D341Med (cell line): ENCODE measurements at regions not wholly inside any gene's neighbourhood (a gene's known extent, or its start where the extent isn't known, plus 50 kb on each side); places are given as distances from the start of the nearest gene placed in this dataset.

Experiments
- DNase-seq: peaks from one replicate; pipeline ENCODE4 v3.0.0; 2012; ENCODE audit warnings: low spot score

- no peak for DNase-seq
Measured at GRCh38 chr3:40593351-40593750, 68.6 kb downstream of the ZNF621 start.

DNA sequence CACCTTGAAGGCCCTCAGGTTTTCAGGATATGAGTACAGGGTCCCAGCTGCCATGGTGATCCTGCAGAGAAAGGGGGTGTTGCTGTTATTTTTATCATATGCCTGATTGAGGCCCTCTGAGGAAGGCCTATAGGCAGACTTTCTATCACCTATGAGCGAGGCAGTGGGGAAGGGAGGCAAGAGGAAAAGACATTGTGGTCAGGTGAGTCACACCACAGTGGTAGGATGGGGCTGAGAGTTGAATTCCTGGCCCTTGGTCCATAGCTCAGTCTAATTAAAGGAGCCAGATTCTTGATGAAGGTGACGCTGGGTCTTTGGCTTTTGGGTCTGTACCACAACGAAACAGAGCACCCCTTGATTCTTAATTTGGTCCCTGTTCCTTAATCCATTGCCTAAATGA, 72.7 kb downstream of the ZNF621 start:
- no peak for DNase-seq

DNA sequence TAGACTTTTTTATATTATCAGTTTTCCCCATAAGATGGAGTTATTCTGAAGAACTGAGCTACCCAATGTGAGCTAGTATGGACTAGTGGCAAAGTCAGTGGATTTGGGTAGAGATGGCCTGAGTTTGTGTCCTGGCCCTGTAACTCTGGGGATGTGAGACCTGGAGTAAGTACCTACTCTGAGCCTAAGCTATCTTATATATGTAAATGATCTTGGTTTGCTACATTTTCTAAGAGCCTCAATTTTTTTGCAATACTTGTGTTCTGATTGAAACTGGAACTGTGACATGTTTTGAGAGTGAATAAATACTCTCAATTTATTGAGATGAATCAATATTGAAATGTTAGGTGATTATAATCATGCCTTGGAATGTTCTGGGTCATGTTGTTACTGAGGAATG, 73.6 kb downstream of the ZNF621 start:
- DNase-seq, result no peak

DNA sequence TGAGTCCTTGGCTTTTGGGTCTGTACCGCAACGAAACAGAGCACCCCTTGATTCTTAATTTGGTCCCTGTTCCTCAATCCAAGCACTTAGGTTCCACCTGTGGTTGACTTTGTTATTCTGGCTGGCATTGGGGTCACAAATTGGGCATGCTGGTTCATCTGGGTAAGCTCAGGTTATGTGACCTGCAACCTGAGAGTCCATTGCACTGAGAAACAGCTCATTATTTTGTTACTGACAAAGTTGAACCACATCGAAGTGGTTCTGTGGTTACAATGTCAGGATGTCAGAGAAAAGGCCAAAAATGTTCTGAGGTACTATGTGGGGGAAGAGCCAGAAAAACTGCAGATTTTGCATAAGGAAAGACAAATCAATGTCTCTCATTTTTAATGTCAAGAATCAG, 74.2 kb downstream of the ZNF621 start:
- DNase-seq, result no peak

GRCh38 chr3:40602778-40603385, 78.1 kb downstream of the ZNF621 start:
- DNase-seq, result no peak

DNA sequence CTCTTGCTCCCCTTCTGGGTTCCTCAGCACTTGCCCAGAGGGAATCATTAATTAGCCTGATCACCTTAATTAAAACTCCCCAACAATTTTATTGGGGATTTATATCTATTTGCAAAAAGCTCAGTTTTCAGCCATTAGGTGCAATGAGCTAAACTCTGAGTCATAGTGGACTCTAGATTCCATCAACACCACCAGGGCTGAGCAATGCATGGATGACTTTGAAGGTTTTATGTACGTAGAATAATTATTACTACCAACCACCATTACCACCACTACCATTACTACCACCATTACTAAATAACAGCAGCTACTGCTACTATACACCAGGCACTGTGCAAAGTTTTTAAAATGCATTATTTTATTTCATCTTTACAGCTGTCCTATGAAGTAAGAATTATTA, 81.2 kb downstream of the ZNF621 start:
- no peak for DNase-seq

DNA sequence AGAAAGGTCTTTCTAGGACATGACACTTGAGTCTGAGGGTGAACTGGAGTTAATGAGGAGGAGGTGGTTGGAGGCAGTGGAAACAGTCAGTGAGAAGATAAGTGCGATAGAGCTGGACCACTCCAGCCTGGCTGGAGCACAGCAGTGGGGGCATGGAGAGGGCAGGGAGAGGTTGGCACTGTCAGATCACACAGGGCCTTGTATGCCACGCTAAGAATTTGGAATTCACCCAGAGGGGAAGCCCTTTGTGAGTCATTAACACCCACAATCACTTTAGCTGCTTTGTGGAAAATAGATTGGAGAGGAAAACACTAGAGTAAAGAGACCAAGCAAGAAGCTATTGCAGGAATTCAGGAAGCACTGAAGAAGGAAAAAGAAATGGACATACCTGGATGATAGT, 83.3 kb downstream of the ZNF621 start:
- DNase-seq, result no peak

DNA sequence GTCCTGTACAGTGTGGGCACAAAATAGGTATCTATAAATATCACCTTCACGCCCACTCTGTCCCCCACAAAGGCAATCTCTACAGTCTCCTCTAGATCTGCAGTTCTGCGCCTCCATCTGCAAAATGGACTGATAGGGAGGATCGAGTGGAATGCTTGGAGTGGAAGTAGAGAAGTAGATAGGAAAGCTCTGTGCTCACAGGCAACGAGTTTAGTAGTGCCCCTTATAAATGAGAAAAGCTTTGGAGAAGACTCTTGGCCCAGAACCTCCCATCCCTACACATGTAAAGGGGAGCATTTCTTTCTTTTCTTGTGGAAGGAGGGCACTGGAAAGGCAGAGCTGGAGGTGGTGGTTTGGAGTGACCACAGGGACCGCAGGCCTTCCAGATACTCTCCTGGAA, 88.5 kb downstream of the ZNF621 start:
- DNase-seq, result no peak

DNA sequence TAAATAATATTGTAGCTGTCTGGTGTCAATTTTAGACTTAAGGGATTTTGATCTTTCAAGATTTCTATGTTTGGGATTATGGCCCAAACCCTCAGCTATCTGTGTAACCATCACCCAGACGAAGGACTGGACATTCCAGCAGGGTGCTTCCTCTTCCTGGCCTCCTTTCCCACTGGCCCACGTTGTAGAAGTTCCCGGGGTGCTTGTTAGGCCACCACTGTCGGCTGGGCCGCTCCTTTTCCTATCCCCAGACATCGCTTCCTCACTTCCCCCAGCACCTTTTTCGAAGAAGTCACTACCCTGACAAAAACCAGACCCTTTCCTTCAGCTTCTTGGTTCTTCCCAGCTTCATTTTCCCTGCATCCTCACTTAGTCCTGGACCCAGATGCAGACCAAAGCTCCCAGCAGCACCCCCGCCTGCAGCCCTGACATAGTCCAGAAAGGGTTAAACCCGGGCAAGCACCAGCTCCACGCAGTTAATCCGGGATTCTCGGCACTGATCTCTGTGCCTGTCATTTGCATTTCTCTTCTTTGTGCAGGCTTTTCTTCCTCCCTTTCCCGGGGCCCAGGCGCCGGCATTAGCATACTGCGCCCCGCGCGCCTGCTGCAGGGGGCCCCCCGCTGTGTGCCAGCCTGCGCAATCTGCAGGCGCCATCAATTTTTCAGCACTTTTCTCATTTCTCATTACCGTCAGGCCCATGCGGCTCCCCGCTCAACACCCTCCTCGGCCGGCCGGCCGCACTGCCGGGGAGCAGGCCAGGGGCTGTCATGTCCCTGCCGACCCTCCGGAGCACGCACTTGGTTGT, 90.6 kb downstream of the ZNF621 start:
- peak; percentile 79 for DNase-seq

GRCh38 chr3:40615918-40616819, 91.4 kb downstream of the ZNF621 start:
- DNase-seq, result peak; percentile 30

- DNase-seq, result no peak
Measured at GRCh38 chr3:40617084-40617483, 92.3 kb downstream of the ZNF621 start.

DNA sequence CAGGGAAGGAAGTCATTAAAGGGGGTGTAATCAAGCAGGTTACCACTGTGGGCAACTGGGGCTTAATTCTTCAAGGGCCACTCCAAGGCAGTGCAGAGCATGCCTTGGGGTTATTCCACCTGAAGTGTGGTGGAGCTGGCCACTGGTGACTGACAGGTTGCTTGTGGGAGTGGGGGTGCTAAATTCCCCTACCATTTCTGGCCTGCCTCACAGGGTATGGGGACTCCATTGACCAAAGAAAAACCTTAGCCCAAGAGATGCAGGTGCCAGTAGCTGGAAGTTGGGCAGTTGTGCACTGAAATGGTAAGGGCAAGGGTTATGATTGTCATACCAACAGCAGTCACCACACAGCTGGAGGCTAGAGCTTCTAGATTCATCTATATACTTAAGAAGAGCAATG, 93.4 kb downstream of the ZNF621 start:
- DNase-seq, result no peak

- DNase-seq, result no peak
Measured at GRCh38 chr3:40620151-40620550, 95.4 kb downstream of the ZNF621 start.

GRCh38 chr3:40621252-40621651, 96.5 kb downstream of the ZNF621 start:
- no peak for DNase-seq

DNA sequence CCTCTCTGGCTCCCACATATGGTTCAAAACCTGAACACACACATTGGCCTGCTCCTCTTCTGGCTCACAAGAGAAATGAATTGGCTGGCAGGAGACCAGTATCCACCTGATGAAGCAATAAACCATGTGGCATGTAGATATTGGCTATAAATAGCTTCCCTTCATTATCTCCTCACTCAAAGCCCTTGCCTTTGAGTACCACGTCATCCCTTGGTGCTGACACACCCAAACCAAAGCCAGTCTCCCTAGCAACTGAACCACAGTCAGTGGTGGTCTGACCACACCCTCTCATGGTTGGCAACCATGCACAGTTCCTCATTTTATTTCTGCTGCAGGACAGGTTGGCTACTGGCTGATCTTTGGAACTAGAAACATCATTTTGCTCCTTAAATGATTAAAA, 98.8 kb downstream of the ZNF621 start:
- no peak for DNase-seq

DNA sequence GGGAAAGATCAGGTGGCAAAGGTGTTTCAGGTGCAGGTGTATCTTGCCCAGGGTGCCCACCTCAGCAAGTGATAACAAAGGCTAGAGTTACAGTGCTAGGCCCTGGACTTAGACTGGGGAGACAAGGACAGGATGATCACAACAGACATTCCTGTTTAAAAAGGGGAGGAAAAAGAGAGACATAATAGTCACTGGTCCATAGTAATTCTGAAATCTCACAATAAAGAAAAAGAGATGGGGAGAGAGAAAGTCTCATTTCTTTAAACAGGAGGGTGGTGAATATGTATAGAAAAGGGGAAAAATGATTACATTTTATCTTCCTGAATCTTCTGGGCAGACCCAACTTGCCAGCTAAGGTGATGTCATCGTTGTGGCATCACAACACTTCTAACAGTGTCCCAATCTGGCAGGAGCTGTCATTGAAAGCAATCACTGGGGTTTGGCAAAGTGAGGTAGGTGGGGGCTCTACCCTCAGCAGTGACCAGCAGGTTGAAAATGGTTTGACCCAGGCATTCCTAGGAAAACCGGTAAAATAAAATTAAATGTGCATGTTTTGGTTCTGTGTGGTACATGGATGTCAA, 99.5 kb downstream of the ZNF621 start:
- DNase-seq, result no peak

DNA sequence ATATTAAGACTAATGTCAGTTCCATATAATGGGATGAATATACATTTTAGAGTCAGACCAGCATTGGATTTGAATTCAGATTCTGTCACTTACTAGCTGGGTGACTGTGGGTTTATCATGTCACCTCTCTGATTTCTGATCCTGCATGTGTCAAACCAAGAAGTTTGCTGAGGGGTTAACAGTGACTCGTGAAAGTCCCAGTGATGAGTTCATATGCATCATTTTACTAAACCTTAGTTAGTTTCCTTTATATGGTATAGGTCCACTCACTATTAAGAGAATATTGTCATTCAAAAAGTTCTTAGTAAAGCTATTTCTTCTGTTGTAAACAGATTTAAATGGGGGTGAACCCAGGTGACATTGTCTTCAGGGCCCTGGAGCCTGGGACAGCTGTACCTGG, 102.3 kb downstream of the ZNF621 start:
- no peak for DNase-seq

DNA sequence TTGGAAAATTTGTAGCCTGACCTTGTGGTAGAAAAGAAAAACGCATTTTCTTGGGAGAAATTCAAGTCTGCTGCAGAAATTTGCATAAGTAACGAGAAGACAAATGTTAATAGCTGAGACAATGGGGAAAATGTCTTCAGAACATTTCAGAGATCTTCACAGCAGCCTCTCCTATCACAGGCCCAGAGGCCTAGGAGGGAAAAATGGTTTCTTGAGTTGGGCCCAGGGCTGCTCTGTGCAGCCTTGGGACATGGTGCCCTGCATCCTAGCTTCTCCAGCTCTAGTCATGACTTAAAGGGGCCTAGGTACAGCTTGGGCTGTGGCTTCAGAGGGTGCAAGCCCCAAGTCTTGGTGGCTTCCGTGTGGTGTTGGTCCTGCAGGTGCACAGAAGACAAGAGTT, 104.2 kb downstream of the ZNF621 start:
- no peak for DNase-seq

GRCh38 chr3:40631341-40631995, 106.7 kb downstream of the ZNF621 start:
- no peak for DNase-seq

DNA sequence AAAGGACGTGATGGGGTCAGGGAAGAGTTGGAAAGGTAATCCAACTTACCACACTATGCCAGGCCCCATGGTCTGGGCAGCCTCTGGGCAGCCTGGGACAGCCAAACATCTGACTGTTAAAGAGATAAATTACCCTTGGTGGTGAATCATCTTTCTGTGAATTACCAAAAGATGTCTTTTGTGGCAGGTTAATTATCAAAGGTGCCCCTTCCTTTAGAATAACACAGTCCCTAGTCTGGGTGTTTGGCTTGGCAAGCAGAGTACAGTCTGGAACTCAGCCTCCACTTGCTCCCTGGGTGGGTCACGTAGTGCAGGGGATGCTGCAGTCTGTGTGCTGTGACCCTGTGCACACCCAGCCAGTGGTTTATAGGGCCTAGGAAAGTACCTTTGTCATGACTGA, 113.1 kb downstream of the ZNF621 start:
- no peak for DNase-seq

- DNase-seq, result no peak
Measured at GRCh38 chr3:40639006-40639405, 114.2 kb downstream of the ZNF621 start.

GRCh38 chr3:40642812-40643211, 118.1 kb downstream of the ZNF621 start:
- no peak for DNase-seq
